ENCODE measurements at regions not wholly inside any gene's neighbourhood (a gene's known extent, or its start where the extent isn't known, plus 50 kb on each side); places are given as distances from the start of the nearest gene placed in this dataset.

DNA sequence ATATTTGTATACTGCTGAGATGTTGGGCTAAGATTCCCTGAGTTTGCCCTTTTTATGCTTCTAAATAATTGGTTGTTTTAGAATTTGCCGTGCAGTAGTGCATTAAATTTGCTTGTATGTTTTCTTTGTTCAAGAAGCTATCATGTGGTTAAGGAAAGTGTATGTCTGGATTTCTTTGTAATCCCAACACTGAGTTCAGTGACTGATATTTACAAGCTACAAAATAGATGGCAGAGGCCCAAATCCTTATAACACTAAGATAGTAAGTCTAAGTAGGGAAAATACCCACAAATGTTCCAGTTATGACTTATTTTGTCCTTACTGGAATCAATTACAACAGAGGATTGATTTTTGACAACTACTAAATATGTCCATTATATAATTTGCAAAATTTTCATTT is 435.0 kb upstream of the KLF12 start:
- Mint-ChIP-seq H3K4me1 (peaks cover 11% of the 10 kb centered on the region), H3K36me3 (no peaks in the 10 kb centered on the region), H3K27me3 (ENCODE audit: low read depth) (no peaks in the 10 kb centered on the region), H3K9me3 (no peaks in the 10 kb centered on the region), H3K4me3 (no peak overlapping the region), H3K27ac (no peak overlapping the region)
- CTCF ChIA-PET, result interaction anchor here (0.6 kb wide), 1 partner anchor 720 kb away, joined by 3 read pairs; no protein-coding TSS in a partner anchor
- POLR2A ChIA-PET, result no interaction called here
- no peak for ATAC-seq
- DNase-seq (ENCODE audit: low spot score), result no peak
- TF ChIP-seq ELF4 (CRISPR knock-in tag; IDR thresholded peaks at IDR 0.05; ENCODE audit: low read depth) (no peak), NR1H2 (CRISPR knock-in tag; IDR thresholded peaks at IDR 0.05) (no peak), MYBL2 (CRISPR knock-in tag; IDR thresholded peaks at IDR 0.05) (no peak), E2F4 (CRISPR knock-in tag; IDR thresholded peaks at IDR 0.05; ENCODE audit: borderline replicate concordance, low read depth) (no peak), ZNF396 (CRISPR knock-in tag; IDR thresholded peaks at IDR 0.05; ENCODE audit: borderline replicate concordance) (no peak), ZBTB21 (CRISPR knock-in tag; IDR thresholded peaks at IDR 0.05; ENCODE audit: borderline replicate concordance) (no peak), ETV6 (CRISPR knock-in tag; IDR thresholded peaks at IDR 0.05) (no peak), GTF2I (CRISPR knock-in tag; conservative IDR thresholded peaks at IDR 0.05) (no peak)
- TF ChIP-seq, protein P1, sequence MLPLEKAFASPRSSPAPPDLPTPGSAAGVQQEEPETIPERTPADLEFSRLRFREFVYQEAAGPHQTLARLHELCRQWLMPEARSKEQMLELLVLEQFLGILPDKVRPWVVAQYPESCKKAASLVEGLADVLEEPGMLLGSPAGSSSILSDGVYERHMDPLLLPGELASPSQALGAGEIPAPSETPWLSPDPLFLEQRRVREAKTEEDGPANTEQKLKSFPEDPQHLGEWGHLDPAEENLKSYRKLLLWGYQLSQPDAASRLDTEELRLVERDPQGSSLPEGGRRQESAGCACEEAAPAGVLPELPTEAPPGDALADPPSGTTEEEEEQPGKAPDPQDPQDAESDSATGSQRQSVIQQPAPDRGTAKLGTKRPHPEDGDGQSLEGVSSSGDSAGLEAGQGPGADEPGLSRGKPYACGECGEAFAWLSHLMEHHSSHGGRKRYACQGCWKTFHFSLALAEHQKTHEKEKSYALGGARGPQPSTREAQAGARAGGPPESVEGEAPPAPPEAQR (CRISPR knock-in tag; IDR thresholded peaks at IDR 0.05), result no peak
- TF ChIP-seq, protein P2, sequence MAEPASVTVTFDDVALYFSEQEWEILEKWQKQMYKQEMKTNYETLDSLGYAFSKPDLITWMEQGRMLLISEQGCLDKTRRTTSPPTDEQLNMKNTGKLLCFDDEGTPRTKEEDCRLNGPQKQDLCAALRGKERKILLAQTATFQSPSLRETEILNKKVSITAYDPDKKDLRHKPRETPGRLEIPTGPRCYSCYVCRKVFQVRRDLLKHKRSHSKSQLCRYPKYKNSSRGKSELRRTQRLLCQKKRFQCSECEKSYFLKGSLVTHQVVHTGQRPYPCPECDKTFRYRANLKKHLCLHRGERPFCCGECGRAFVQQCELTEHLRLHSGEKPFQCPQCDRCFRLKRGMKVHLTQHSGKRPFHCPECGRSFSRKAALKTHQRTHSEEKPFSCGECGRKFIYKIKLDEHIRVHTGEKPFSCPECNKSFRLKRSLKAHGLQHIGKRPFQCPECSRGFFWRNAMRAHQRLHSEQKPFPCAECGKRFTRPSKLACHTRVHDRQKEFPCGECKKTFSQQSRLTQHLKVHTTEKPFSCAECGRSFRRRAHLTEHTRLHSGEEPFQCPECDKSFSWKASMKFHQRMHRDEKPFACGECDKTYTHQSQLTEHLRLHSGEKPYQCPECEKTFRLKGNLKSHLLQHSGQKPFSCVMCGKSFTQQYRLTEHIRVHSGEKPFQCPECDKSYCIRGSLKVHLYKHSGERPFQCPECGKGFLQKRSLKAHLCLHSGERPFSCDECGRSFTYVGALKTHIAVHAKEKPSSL (CRISPR knock-in tag; conservative IDR thresholded peaks at IDR 0.05), result no peak

- Mint-ChIP-seq H3K9me3 (no peaks in the 10 kb centered on the region), H3K4me1 (peaks cover 6% of the 10 kb centered on the region)
- CTCF ChIA-PET, result no interaction called here
- no peak for TF ChIP-seq GABPB1 (CRISPR knock-in tag; IDR thresholded peaks at IDR 0.05)
- TF ChIP-seq ATF6 (CRISPR knock-in tag; IDR thresholded peaks at IDR 0.05), result no peak
- no peak for TF ChIP-seq PREB (CRISPR knock-in tag; IDR thresholded peaks at IDR 0.05; ENCODE audit: borderline replicate concordance)
- no peak for TF ChIP-seq TP53 (CRISPR knock-in tag; IDR thresholded peaks at IDR 0.05)
- no peak for TF ChIP-seq ETV6 (CRISPR knock-in tag; IDR thresholded peaks at IDR 0.05)
- TF ChIP-seq, protein P3, sequence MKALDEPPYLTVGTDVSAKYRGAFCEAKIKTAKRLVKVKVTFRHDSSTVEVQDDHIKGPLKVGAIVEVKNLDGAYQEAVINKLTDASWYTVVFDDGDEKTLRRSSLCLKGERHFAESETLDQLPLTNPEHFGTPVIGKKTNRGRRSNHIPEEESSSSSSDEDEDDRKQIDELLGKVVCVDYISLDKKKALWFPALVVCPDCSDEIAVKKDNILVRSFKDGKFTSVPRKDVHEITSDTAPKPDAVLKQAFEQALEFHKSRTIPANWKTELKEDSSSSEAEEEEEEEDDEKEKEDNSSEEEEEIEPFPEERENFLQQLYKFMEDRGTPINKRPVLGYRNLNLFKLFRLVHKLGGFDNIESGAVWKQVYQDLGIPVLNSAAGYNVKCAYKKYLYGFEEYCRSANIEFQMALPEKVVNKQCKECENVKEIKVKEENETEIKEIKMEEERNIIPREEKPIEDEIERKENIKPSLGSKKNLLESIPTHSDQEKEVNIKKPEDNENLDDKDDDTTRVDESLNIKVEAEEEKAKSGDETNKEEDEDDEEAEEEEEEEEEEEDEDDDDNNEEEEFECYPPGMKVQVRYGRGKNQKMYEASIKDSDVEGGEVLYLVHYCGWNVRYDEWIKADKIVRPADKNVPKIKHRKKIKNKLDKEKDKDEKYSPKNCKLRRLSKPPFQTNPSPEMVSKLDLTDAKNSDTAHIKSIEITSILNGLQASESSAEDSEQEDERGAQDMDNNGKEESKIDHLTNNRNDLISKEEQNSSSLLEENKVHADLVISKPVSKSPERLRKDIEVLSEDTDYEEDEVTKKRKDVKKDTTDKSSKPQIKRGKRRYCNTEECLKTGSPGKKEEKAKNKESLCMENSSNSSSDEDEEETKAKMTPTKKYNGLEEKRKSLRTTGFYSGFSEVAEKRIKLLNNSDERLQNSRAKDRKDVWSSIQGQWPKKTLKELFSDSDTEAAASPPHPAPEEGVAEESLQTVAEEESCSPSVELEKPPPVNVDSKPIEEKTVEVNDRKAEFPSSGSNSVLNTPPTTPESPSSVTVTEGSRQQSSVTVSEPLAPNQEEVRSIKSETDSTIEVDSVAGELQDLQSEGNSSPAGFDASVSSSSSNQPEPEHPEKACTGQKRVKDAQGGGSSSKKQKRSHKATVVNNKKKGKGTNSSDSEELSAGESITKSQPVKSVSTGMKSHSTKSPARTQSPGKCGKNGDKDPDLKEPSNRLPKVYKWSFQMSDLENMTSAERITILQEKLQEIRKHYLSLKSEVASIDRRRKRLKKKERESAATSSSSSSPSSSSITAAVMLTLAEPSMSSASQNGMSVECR (CRISPR knock-in tag; IDR thresholded peaks at IDR 0.05; ENCODE audit: borderline replicate concordance), result no peak
- TF ChIP-seq, protein P4, sequence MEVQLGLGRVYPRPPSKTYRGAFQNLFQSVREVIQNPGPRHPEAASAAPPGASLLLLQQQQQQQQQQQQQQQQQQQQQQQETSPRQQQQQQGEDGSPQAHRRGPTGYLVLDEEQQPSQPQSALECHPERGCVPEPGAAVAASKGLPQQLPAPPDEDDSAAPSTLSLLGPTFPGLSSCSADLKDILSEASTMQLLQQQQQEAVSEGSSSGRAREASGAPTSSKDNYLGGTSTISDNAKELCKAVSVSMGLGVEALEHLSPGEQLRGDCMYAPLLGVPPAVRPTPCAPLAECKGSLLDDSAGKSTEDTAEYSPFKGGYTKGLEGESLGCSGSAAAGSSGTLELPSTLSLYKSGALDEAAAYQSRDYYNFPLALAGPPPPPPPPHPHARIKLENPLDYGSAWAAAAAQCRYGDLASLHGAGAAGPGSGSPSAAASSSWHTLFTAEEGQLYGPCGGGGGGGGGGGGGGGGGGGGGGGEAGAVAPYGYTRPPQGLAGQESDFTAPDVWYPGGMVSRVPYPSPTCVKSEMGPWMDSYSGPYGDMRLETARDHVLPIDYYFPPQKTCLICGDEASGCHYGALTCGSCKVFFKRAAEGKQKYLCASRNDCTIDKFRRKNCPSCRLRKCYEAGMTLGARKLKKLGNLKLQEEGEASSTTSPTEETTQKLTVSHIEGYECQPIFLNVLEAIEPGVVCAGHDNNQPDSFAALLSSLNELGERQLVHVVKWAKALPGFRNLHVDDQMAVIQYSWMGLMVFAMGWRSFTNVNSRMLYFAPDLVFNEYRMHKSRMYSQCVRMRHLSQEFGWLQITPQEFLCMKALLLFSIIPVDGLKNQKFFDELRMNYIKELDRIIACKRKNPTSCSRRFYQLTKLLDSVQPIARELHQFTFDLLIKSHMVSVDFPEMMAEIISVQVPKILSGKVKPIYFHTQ (CRISPR knock-in tag; IDR thresholded peaks at IDR 0.05), result no peak
- TF ChIP-seq ZNF416 (CRISPR knock-in tag; IDR thresholded peaks at IDR 0.05), result no peak
- no peak for TF ChIP-seq CREM (CRISPR knock-in tag; IDR thresholded peaks at IDR 0.05)
- TF ChIP-seq, protein P1 (CRISPR knock-in tag; IDR thresholded peaks at IDR 0.05), result no peak
These were observed 433.3 kb upstream of the KLF12 start for GRCh38 chr13:74567485-74567884.

More at GRCh38 chr13:74567485-74567884, 433.3 kb upstream of the KLF12 start:
- no peaks in the 10 kb centered on the region for H3K36me3 Mint-ChIP-seq
- H3K4me3 Mint-ChIP-seq, result no peak overlapping the region
- ATAC-seq (no peak), DNase-seq (ENCODE audit: low spot score) (no peak)
- H3K27ac Mint-ChIP-seq, result no peak overlapping the region
- POLR2A ChIA-PET, result no interaction called here
- H3K27me3 Mint-ChIP-seq (ENCODE audit: low read depth), result no peaks in the 10 kb centered on the region

All from WTC11 (cell line).